ENCODE measurements at regions not wholly inside any gene's neighbourhood (a gene's known extent, or its start where the extent isn't known, plus 50 kb on each side); places are given as distances from the start of the nearest gene placed in this dataset.

DNA sequence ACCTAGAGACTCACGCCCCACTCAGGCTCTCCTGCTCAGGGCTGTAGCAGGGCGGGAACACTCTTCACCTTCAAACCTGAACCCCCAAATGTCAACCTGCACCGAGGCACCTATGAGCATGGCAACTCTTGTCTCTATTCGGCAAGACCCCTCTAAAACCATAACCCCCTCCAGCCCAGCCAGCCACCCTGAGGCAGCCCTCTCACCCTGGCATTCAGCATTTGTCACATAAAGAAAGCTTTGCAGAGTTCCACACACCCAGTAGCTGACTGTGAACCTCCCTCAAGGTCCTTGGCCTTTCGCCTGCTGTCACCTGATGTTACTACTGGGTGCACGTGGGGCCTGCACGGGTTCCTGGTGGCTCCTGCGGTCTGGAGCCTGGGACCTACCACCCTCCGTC lies 97.2 kb upstream of the ALKAL2 start:
- Mint-ChIP-seq H3K4me3 (no peak overlapping the region), H3K27ac (no peak overlapping the region), H3K27me3 (ENCODE audit: insufficient read depth) (no peaks in the 10 kb centered on the region), H3K4me1 (peaks cover 2% of the 10 kb centered on the region), H3K9me3 (no peaks in the 10 kb centered on the region), H3K36me3 (ENCODE audit: low read depth) (no peaks in the 10 kb centered on the region)
- Histone ChIP-seq H3K4me1 (ENCODE audit: control insufficient read depth, insufficient read depth, low read length) (no peaks in the 10 kb centered on the region), H3K27me3 (ENCODE audit: control insufficient read depth, insufficient read depth, low read length, poor library complexity, severe bottlenecking) (no peaks in the 10 kb centered on the region), H3K36me3 (ENCODE audit: control insufficient read depth, insufficient read depth, low read length) (no peaks in the 10 kb centered on the region), H3K9ac (ENCODE audit: extremely low read depth, low read length, poor library complexity, severe bottlenecking) (no peak overlapping the region), H3K9me3 (ENCODE audit: control insufficient read depth, low read length) (peaks cover 9% of the 10 kb centered on the region), H3K4me3 (ENCODE audit: low read length) (no peak overlapping the region), H3K27ac (ENCODE audit: low read depth, low read length) (no peak overlapping the region)
- 91 to 94% methylated on average over 9 of the region's 9 CpGs for WGBS, 2 experiments (ENCODE audit: insufficient coverage in 1 of 2, insufficient read length in 1 of 2)
- DNase-seq = peak; percentile 37
- TF ChIP-seq, protein P1, sequence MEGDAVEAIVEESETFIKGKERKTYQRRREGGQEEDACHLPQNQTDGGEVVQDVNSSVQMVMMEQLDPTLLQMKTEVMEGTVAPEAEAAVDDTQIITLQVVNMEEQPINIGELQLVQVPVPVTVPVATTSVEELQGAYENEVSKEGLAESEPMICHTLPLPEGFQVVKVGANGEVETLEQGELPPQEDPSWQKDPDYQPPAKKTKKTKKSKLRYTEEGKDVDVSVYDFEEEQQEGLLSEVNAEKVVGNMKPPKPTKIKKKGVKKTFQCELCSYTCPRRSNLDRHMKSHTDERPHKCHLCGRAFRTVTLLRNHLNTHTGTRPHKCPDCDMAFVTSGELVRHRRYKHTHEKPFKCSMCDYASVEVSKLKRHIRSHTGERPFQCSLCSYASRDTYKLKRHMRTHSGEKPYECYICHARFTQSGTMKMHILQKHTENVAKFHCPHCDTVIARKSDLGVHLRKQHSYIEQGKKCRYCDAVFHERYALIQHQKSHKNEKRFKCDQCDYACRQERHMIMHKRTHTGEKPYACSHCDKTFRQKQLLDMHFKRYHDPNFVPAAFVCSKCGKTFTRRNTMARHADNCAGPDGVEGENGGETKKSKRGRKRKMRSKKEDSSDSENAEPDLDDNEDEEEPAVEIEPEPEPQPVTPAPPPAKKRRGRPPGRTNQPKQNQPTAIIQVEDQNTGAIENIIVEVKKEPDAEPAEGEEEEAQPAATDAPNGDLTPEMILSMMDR (conservative IDR thresholded peaks at IDR 0.05) = no peak

DNA sequence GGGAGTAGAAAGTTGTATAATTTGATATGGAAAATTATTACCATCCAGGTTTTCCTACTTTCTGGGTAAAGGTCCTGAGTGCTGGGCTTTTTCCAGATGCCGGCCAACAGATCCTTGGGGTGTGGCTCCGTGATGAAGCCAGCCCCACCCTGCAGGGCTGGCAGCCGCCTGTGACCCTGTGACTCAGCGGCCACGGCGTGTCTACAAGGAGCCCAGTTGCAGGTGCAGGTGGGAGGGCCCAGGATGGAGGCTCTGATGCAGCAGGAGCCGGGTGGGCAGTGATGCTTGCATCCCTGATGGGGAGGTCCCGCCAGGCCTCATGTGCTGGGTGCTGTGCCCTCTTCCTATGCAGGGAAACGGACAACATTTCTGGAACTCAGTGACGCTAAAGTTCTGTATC lies 96.0 kb upstream of the ALKAL2 start:
- H3K9me3 ChIP-seq (ENCODE audit: control insufficient read depth, low read length) = no peaks in the 10 kb centered on the region
- H3K4me3 ChIP-seq (ENCODE audit: low read length) = no peak overlapping the region
- H3K27ac ChIP-seq (ENCODE audit: low read depth, low read length) = no peak overlapping the region
- H3K27ac Mint-ChIP-seq = no peak overlapping the region
- H3K27me3 Mint-ChIP-seq (ENCODE audit: insufficient read depth) = no peaks in the 10 kb centered on the region
- no peaks in the 10 kb centered on the region for H3K4me1 ChIP-seq (ENCODE audit: control insufficient read depth, insufficient read depth, low read length)
- TF ChIP-seq, protein P1 (conservative IDR thresholded peaks at IDR 0.05) = no peak
- H3K36me3 Mint-ChIP-seq (ENCODE audit: low read depth) = no peaks in the 10 kb centered on the region
- H3K36me3 ChIP-seq (ENCODE audit: control insufficient read depth, insufficient read depth, low read length) = no peaks in the 10 kb centered on the region
- H3K4me3 Mint-ChIP-seq = no peak overlapping the region
- no peaks in the 10 kb centered on the region for H3K9me3 Mint-ChIP-seq
- DNase-seq = no peak
- H3K4me1 Mint-ChIP-seq = peaks cover 2% of the 10 kb centered on the region
- H3K27me3 ChIP-seq (ENCODE audit: control insufficient read depth, insufficient read depth, low read length, poor library complexity, severe bottlenecking) = no peaks in the 10 kb centered on the region
- WGBS, 2 experiments (ENCODE audit: insufficient coverage in 1 of 2, insufficient read length in 1 of 2) = 86 to 88% methylated on average over 4 to 10 of the region's 10 CpGs
- no peak overlapping the region for H3K9ac ChIP-seq (ENCODE audit: extremely low read depth, low read length, poor library complexity, severe bottlenecking)

DNA sequence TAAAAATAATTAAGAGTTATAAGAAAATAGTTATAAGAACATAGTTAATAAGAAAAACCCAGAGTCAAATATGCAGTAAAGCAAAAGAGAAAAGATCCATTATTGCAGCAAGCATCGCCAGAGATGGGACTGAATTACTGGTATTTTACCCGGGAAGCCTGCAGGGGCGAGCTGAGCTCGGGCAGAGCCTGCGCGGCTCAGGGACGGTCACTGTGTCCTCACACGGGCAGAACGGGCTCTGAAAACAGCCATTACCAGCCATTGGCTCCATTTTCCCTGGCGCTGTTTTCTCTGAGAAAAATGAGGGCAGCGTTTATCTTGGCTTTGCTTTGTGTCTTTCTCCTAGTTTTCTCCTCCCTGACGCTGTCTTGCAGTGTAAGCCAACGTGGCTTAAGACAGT lies 95.3 kb upstream of the ALKAL2 start:
- H3K9ac ChIP-seq (ENCODE audit: extremely low read depth, low read length, poor library complexity, severe bottlenecking) = no peak overlapping the region
- no peaks in the 10 kb centered on the region for H3K27me3 Mint-ChIP-seq (ENCODE audit: insufficient read depth)
- peak; percentile 69 for DNase-seq
- no peaks in the 10 kb centered on the region for H3K27me3 ChIP-seq (ENCODE audit: control insufficient read depth, insufficient read depth, low read length, poor library complexity, severe bottlenecking)
- H3K4me3 ChIP-seq (ENCODE audit: low read length) = no peak overlapping the region
- H3K27ac ChIP-seq (ENCODE audit: low read depth, low read length) = no peak overlapping the region
- H3K9me3 Mint-ChIP-seq = no peaks in the 10 kb centered on the region
- H3K36me3 ChIP-seq (ENCODE audit: control insufficient read depth, insufficient read depth, low read length) = no peaks in the 10 kb centered on the region
- no peak overlapping the region for H3K27ac Mint-ChIP-seq
- H3K4me1 ChIP-seq (ENCODE audit: control insufficient read depth, insufficient read depth, low read length) = no peaks in the 10 kb centered on the region
- H3K36me3 Mint-ChIP-seq (ENCODE audit: low read depth) = no peaks in the 10 kb centered on the region
- WGBS, 2 experiments (ENCODE audit: insufficient coverage in 1 of 2, insufficient read length in 1 of 2) = 38 to 51% methylated on average over 10 to 13 of the region's 13 CpGs
- TF ChIP-seq, protein P1 (conservative IDR thresholded peaks at IDR 0.05) = peak; percentile 49
- H3K9me3 ChIP-seq (ENCODE audit: control insufficient read depth, low read length) = no peaks in the 10 kb centered on the region
- no peak overlapping the region for H3K4me3 Mint-ChIP-seq
- peaks cover 2% of the 10 kb centered on the region for H3K4me1 Mint-ChIP-seq
